SW 1271 (cell line): ENCODE measurements at regions not wholly inside any gene's neighbourhood (a gene's known extent, or its start where the extent isn't known, plus 50 kb on each side); places are given as distances from the start of the nearest gene placed in this dataset.

Experiments used
- DNase-seq, 2 experiments: peaks; one replicate each; lab custom pipeline; 2025; lab: John Stamatoyannopoulos, UW

DNA sequence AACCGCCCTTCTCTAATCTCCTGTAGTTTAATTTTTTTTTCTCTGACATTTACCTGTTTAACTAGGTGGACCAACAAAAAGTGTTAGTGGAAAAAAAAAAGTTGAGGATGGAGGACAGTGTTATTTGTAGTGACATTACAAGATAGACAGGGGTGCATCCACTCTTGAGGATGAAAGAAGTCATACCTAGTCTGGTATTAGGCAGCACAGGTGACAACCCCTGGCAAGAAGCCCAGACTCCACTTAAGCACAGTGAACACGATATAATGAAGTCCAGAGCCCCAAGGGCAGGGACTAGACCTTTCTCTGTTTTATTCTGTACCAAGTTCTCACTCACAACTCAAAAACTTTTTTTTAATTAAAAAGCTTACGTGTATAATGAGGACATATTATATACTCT lies 268.4 kb downstream of the GPR37 start:
- DNase-seq: no peak

DNA sequence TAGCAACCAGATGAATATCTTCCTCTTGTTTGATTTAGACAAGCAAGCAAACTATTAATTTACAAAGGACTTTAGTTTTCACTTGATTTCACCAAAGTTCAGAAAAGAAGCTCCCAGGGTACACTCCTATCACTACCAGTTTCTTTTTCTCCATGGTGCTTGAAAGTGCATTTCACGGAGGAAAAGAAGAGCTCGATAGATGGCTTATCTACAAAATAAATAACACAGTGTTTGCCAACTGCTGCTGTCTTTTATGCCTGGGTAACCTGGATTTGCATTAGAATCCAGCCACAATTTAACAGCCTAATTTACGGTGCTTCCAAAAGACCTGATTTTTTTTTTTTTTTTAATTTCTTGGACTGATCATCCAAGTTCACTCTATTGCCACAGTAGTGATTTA lies 275.7 kb downstream of the GPR37 start:
- DNase-seq: no peak

- no peak for DNase-seq
Observed at GRCh38 chr7:124489082-124489819, 276.3 kb downstream of the GPR37 start.

- no peak for DNase-seq
Observed at GRCh38 chr7:124482229-124482628, 283.4 kb downstream of the GPR37 start.

GRCh38 chr7:124480821-124481290 lies 284.7 kb downstream of the GPR37 start:
- no peak for DNase-seq

GRCh38 chr7:124480036-124480820 lies 285.4 kb downstream of the GPR37 start:
- DNase-seq: no peak

- DNase-seq: no peak
Observed at GRCh38 chr7:124462249-124462648, 303.3 kb downstream of the GPR37 start.

GRCh38 chr7:124460555-124460954 lies 305.0 kb downstream of the GPR37 start:
- no peak for DNase-seq

DNA sequence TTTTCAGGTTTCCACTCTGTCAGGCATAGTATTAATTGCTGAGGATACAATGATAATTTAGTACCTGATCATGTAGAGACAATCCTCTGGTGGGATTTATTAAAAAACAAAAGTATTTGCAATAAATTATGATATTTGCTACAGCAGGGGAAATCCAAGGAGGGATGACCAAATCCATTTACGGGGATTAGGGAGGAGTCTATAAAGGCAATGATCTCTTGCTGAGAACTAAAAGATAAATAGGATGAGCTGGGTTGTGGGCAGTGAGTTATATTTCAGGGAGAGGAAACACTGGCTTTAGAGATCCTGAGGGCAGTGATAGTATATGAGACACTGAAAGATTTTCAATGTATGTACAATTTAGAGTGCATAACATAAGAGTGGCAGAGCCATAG lies 305.5 kb downstream of the GPR37 start:
- DNase-seq: no peak

GRCh38 chr7:124459101-124460055 lies 306.2 kb downstream of the GPR37 start:
- no peak for DNase-seq

GRCh38 chr7:124457841-124458240 lies 307.8 kb downstream of the GPR37 start:
- DNase-seq: no peak

DNA sequence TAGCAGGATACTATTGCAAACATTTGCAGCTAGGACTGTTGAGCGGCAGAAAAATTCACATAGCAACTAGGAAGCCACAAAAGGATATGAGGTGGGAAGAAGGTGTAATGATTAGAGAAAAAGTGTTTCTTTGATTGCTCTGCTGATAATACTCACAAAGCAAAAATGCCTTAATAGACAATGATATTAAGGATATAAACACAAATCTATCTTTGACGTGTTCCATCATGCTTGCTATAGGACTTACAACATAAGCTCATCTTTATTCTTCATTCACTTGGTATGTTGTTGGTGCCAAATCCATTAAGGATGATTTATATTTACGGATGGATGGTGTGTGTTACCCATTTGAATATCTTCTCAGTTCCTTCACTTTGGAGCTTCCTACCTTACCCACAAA lies 309.3 kb downstream of the GPR37 start:
- DNase-seq: no peak

GRCh38 chr7:124452186-124452585 lies 313.4 kb downstream of the GPR37 start:
- no peak for DNase-seq

- no peak for DNase-seq
Observed at GRCh38 chr7:124449896-124450295, 315.7 kb downstream of the GPR37 start.

- DNase-seq: no peak
Observed at GRCh38 chr7:124444696-124445480, 320.7 kb downstream of the GPR37 start.

DNA sequence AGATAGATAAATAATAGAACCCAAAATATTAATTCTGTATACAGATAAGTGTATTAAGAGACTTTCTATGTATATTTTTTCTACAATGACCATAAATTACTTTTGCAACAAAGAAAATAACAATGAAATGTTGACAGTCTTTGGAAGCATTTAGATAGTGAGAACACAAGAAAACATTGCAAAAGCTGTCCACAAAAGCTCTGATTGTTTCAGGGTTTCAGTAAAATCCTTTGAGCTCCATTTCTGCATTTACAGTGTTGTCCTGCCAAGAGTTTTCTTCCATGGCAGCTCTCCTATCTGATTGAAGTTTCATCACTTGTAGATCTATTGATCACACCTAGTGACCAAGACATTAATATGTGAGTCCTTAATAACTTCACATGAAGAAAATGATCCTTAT lies 321.8 kb downstream of the GPR37 start:
- DNase-seq: no peak

DNA sequence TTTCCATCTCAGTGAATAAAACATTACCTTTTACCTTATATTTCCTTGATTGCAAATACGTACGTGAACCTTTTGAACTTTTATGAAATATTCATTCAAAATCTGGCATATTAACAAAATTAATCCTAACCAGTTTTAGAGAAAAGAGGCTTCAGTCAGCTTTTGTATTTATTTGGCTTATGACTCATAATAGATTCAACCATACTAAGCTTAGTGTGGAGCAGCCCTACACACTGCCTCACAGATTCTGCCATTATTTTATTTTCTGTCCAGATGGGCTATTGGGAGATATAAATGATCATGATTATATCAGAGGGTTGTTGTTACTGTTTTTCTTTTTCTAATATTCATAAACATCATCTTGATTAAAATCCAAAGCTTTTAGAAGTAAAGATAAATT lies 325.5 kb downstream of the GPR37 start:
- no peak for DNase-seq

DNA sequence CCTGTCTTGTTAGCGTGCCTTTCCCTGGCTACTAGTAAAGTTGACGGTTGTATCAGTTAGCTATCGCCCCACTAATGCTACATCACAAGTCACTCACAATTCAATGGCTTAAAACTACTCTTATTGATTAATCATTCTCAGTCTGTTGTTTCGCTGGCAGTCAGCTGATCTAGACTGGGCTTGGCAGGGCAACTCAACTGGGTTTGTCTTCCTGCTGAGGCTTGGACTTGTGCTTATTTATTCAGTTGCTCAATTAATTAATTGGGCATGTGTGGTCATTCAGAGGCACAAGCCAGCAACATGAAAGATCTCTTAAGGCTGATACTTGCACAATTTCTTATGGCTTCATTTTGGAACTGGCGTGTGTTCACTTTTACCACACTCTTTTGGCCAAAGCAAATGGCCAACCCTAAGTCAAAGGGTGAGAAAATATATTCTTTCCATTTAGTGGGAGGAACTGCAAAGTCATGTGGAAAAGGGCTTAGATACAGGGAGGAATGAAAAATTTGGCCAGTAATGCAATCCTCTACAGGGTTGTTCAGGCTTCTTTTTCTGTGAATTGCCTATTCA lies 333.5 kb downstream of the GPR37 start:
- DNase-seq: no peak

- no peak for DNase-seq
Observed at GRCh38 chr7:124429923-124430322, 335.7 kb downstream of the GPR37 start.

DNA sequence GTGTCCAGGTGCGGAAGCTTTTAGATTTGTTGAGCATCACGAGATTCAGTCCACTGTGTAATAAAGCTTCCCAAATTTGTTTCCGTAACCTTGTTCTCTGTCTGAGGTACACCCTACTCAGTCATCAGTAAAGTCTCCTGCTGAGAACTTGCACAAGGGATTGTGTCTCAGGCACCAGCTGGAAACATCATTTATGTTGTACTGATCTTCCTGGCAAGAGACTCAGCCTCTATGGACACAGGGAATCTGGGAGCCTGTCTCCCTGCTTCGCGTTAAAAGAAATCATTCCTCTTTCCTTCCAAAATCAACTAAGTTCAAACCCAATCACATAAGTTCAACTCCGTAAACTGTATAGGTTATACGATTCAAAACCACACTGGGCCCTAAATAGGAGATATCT lies 336.8 kb downstream of the GPR37 start:
- no peak for DNase-seq

- DNase-seq: no peak
Observed at GRCh38 chr7:124426621-124427020, 339.0 kb downstream of the GPR37 start.
